ENCODE measurements at regions not wholly inside any gene's neighbourhood (a gene's known extent, or its start where the extent isn't known, plus 50 kb on each side); places are given as distances from the start of the nearest gene placed in this dataset.

DNA sequence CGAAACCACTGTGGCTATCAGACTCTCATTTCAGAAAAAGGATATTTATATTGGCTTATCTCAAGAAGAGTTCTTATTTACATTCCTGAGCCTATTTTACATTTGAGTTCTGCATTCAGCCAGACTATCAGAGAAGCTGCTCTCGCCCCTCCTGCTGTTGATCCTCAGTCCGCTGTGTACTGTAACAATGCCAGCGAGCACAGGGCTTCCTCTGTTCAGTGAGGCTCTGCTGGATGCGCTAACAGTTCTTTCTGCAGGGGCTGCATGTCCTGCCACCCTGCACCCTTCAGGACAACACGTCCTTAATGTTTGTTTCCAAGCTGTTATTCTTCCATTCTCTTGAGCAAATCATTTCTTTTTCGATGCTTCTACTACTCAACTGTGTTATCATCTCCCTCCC is 463.7 kb upstream of the SGCG start:
- CTCF ChIA-PET = no interaction called here
- ATAC-seq (ENCODE audit: low read depth) = no peak
- Mint-ChIP-seq H3K4me1 (no peaks in the 10 kb centered on the region), H3K9me3 (no peaks in the 10 kb centered on the region), H3K4me3 (no peak overlapping the region), H3K27ac (no peak overlapping the region), H3K36me3 (ENCODE audit: low read depth) (no peaks in the 10 kb centered on the region), H3K27me3 (no peaks in the 10 kb centered on the region)
- POLR2A ChIA-PET = no interaction called here
- TF ChIP-seq, protein P1, sequence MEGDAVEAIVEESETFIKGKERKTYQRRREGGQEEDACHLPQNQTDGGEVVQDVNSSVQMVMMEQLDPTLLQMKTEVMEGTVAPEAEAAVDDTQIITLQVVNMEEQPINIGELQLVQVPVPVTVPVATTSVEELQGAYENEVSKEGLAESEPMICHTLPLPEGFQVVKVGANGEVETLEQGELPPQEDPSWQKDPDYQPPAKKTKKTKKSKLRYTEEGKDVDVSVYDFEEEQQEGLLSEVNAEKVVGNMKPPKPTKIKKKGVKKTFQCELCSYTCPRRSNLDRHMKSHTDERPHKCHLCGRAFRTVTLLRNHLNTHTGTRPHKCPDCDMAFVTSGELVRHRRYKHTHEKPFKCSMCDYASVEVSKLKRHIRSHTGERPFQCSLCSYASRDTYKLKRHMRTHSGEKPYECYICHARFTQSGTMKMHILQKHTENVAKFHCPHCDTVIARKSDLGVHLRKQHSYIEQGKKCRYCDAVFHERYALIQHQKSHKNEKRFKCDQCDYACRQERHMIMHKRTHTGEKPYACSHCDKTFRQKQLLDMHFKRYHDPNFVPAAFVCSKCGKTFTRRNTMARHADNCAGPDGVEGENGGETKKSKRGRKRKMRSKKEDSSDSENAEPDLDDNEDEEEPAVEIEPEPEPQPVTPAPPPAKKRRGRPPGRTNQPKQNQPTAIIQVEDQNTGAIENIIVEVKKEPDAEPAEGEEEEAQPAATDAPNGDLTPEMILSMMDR (IDR thresholded peaks at IDR 0.05) = no peak
- DNase-seq = no peak
- intact Hi-C loops (cut with micrococcal nuclease) = no loop called here

DNA sequence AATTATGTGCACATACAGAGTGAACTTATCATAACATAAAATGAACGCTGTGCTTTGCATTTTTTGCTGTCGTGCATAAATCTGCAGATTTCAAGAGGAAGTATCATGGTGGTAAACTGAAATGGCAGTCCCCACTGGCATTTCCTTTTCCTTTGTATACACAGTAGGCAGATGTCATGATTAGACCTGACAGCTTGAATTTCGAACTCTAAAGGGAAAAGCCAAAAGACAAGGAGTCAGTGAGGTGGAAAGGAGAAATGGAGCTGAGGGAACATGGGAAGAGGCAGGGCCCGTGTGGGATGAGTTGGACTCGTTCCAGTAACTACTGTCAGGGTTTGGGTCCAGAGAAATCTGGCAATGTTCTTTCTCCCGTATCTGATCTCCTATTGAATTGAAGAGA is 454.1 kb upstream of the SGCG start:
- no peaks in the 10 kb centered on the region for H3K4me1 Mint-ChIP-seq
- TF ChIP-seq, protein P1 (IDR thresholded peaks at IDR 0.05) = no peak
- no peaks in the 10 kb centered on the region for H3K27me3 Mint-ChIP-seq
- no peaks in the 10 kb centered on the region for H3K36me3 Mint-ChIP-seq (ENCODE audit: low read depth)
- ATAC-seq (ENCODE audit: low read depth) (no peak), DNase-seq (no peak)
- no peak overlapping the region for H3K27ac Mint-ChIP-seq
- peaks cover 3% of the 10 kb centered on the region for H3K9me3 Mint-ChIP-seq
- ChIA-PET POLR2A (no interaction called here), CTCF (no interaction called here)
- H3K4me3 Mint-ChIP-seq = no peak overlapping the region
- intact Hi-C loops (cut with micrococcal nuclease) = no loop called here

DNA sequence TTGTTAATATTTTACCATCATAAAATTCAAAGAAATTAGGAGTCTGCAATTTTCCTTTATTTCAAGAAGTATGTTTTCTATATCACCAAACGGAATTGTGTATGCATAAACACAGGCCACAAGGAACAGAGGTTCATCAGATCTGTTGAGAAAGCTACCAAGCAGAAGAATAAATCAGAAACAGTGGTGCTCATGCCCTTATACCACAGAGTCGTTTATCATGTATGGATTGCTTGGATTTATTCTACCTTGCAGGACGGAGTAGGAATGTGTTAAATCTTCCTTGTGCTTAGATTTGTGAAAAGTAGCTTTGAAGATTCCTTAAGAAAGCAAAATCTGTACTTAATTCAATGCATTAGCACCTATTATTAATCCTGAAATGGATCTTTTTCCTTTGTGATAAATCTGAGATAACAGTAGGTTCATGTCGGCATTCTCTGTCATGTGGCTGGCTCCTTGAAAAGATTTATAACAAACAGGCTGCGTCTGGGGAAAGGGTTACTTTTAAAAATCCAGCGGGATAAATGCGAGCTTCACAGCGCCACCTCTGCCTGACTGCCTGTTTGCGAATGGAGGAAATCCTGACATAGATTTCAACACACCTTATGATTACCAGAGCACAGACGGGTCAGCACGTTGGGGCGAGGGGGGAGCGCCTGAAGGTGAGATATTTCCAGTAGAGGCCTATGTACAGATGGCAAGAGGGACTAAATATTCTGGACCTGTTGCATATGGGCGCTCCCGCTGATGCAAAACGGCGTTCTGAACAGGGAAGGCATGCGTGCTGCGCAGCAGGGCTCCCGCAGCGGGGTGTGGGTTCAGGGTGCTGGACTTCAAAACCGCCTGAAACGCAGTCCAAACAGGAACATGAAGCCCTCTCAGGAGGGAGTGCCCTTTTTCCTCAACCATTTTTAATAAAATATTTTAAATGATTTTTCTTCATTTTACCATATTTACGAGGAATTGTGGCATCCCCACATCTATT is 445.5 kb upstream of the SGCG start:
- no peaks in the 10 kb centered on the region for H3K36me3 Mint-ChIP-seq (ENCODE audit: low read depth)
- no peaks in the 10 kb centered on the region for H3K27me3 Mint-ChIP-seq
- H3K9me3 Mint-ChIP-seq = no peaks in the 10 kb centered on the region
- no peak overlapping the region for H3K4me3 Mint-ChIP-seq
- ChIA-PET POLR2A (interaction anchor here (0.6 kb wide), 1 partner anchor 1391 kb away, joined by 4 read pairs; no protein-coding TSS in a partner anchor), CTCF (no interaction called here)
- ATAC-seq (ENCODE audit: low read depth) (no peak), DNase-seq (no peak)
- no peak overlapping the region for H3K27ac Mint-ChIP-seq
- intact Hi-C loops (cut with micrococcal nuclease) = no loop called here
- no peaks in the 10 kb centered on the region for H3K4me1 Mint-ChIP-seq
- TF ChIP-seq, protein P1 (IDR thresholded peaks at IDR 0.05) = no peak

DNA sequence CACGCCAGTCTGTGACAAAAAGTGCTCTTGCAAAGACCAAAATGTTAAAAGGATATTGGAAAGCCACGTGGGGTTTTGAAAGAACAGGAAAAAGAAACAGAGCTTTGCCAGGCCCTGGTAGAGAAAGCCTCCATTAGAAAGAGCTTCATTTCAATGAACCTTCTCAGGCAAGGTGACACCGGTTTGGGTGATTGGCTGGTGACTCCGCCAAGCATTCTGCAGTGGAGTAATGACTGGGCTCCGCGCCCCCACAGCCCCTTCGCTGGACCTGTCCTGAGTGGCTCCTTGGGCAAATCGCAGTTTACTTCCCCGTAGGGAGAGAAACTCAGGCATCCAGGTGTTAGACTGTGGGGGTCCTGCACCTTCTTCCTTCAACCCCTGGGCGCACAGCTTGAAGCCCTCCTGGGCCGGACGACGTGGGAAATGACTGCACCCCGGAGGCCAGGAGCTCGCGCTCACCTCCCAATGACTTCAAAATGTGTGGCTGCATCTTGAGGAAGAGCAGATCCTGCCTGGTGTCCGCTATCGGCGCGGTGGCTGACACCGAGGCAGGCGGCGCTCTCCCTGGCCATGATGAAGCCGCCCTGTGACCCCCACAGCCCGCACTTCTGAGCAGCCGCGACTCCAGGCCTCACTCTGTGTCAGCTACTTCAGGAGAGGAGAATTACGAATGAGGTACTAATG is 444.6 kb upstream of the SGCG start:
- POLR2A ChIA-PET = interaction anchor here (0.6 kb wide), 1 partner anchor 1392 kb away, joined by 4 read pairs; no protein-coding TSS in a partner anchor
- CTCF ChIA-PET = no interaction called here
- no peak overlapping the region for H3K27ac Mint-ChIP-seq
- TF ChIP-seq, protein P1 (IDR thresholded peaks at IDR 0.05) = no peak
- no peaks in the 10 kb centered on the region for H3K36me3 Mint-ChIP-seq (ENCODE audit: low read depth)
- H3K4me3 Mint-ChIP-seq = no peak overlapping the region
- intact Hi-C loops (cut with micrococcal nuclease) = no loop called here
- no peaks in the 10 kb centered on the region for H3K4me1 Mint-ChIP-seq
- H3K27me3 Mint-ChIP-seq = no peaks in the 10 kb centered on the region
- DNase-seq = no peak
- H3K9me3 Mint-ChIP-seq = peaks cover 2% of the 10 kb centered on the region
- no peak for ATAC-seq (ENCODE audit: low read depth)

DNA sequence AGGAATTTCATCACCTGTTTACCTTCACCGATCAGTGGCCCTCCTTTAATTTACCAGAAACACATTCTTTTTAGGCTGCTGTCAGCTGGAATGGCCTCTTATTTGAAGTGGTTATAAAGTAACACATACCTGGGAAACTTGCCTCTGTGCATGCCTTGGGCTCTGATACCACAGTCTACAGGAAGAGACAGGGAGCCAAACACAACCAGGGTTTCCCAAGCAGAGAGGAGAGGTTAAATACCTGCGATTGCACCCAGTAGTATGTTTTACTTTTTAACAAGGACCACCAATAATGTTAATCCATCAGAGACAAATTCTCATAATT is 444.0 kb upstream of the SGCG start:
- H3K4me3 Mint-ChIP-seq = no peak overlapping the region
- ChIA-PET CTCF (no interaction called here), POLR2A (no interaction called here)
- TF ChIP-seq, protein P1 (IDR thresholded peaks at IDR 0.05) = no peak
- H3K27ac Mint-ChIP-seq = no peak overlapping the region
- ATAC-seq (ENCODE audit: low read depth) (no peak), DNase-seq (no peak)
- H3K27me3 Mint-ChIP-seq = no peaks in the 10 kb centered on the region
- peaks cover 2% of the 10 kb centered on the region for H3K9me3 Mint-ChIP-seq
- intact Hi-C loops (cut with micrococcal nuclease) = no loop called here
- H3K36me3 Mint-ChIP-seq (ENCODE audit: low read depth) = no peaks in the 10 kb centered on the region
- H3K4me1 Mint-ChIP-seq = no peaks in the 10 kb centered on the region
